ENCODE measurements at regions not wholly inside any gene's neighbourhood (a gene's known extent, or its start where the extent isn't known, plus 50 kb on each side); places are given as distances from the start of the nearest gene placed in this dataset.

GRCh38 chr3:13243586-13243985 is 170.4 kb upstream of the IQSEC1 start:
- intact Hi-C loops (cut with micrococcal nuclease): no loop called here
- H3K36me3 ChIP-seq (ENCODE audit: insufficient read depth, low read length): no peaks in the 10 kb centered on the region
- ChIA-PET POLR2A (ENCODE audit: partially characterized antibody) (no interaction called here), CTCF (ENCODE audit: partially characterized antibody) (no interaction called here)
- H3K27me3 ChIP-seq (ENCODE audit: insufficient read depth, low read length): no peaks in the 10 kb centered on the region
- Mint-ChIP-seq H3K4me1 (no peaks in the 10 kb centered on the region), H3K36me3 (no peaks in the 10 kb centered on the region), H3K4me3 (no peak overlapping the region), H3K27ac (no peak overlapping the region), H3K27me3 (no peaks in the 10 kb centered on the region), H3K9me3 (no peaks in the 10 kb centered on the region)
- H3K4me3 ChIP-seq (ENCODE audit: low read length in 2 of 2): no peak overlapping the region
- DNase-seq: no peak
- no peaks in the 10 kb centered on the region for H3K4me1 ChIP-seq (ENCODE audit: insufficient read depth, low read length)
- H3K9me3 ChIP-seq (ENCODE audit: control insufficient read depth in 1 of 2, low read length in 2 of 2): no peaks in the 10 kb centered on the region
- H3K27ac ChIP-seq (ENCODE audit: low read depth, low read length): no peak overlapping the region

- Histone ChIP-seq H3K27ac (ENCODE audit: low read depth, low read length) (no peak overlapping the region), H3K27me3 (ENCODE audit: insufficient read depth, low read length) (no peaks in the 10 kb centered on the region), H3K4me1 (ENCODE audit: insufficient read depth, low read length) (no peaks in the 10 kb centered on the region), H3K36me3 (ENCODE audit: insufficient read depth, low read length) (no peaks in the 10 kb centered on the region), H3K9me3 (ENCODE audit: control insufficient read depth in 1 of 2, low read length in 2 of 2) (no peaks in the 10 kb centered on the region), H3K4me3 (ENCODE audit: low read length in 2 of 2) (no peak overlapping the region)
- POLR2A ChIA-PET (ENCODE audit: partially characterized antibody): no interaction called here
- Mint-ChIP-seq H3K4me3 (no peak overlapping the region), H3K4me1 (no peaks in the 10 kb centered on the region), H3K27me3 (no peaks in the 10 kb centered on the region), H3K27ac (no peak overlapping the region), H3K9me3 (no peaks in the 10 kb centered on the region), H3K36me3 (no peaks in the 10 kb centered on the region)
- CTCF ChIA-PET (ENCODE audit: partially characterized antibody): no interaction called here
- DNase-seq: no peak
- intact Hi-C loops (cut with micrococcal nuclease): no loop called here
These were observed 169.1 kb upstream of the IQSEC1 start for GRCh38 chr3:13242364-13242737.

- Histone ChIP-seq H3K4me1 (ENCODE audit: insufficient read depth, low read length) (no peaks in the 10 kb centered on the region), H3K4me3 (ENCODE audit: low read length in 2 of 2) (no peak overlapping the region), H3K27me3 (ENCODE audit: insufficient read depth, low read length) (no peaks in the 10 kb centered on the region), H3K27ac (ENCODE audit: low read depth, low read length) (no peak overlapping the region), H3K9me3 (ENCODE audit: control insufficient read depth in 1 of 2, low read length in 2 of 2) (no peaks in the 10 kb centered on the region), H3K36me3 (ENCODE audit: insufficient read depth, low read length) (no peaks in the 10 kb centered on the region)
- DNase-seq: no peak
- Mint-ChIP-seq H3K27ac (no peak overlapping the region), H3K9me3 (no peaks in the 10 kb centered on the region), H3K4me3 (no peak overlapping the region), H3K27me3 (no peaks in the 10 kb centered on the region), H3K4me1 (no peaks in the 10 kb centered on the region), H3K36me3 (no peaks in the 10 kb centered on the region)
- ChIA-PET POLR2A (ENCODE audit: partially characterized antibody) (no interaction called here), CTCF (ENCODE audit: partially characterized antibody) (no interaction called here)
- intact Hi-C loops (cut with micrococcal nuclease): no loop called here
These were observed 168.6 kb upstream of the IQSEC1 start for GRCh38 chr3:13241621-13242363.

- H3K36me3 ChIP-seq (ENCODE audit: insufficient read depth, low read length): no peaks in the 10 kb centered on the region
- DNase-seq: no peak
- POLR2A ChIA-PET (ENCODE audit: partially characterized antibody): no interaction called here
- Mint-ChIP-seq H3K27me3 (no peaks in the 10 kb centered on the region), H3K9me3 (no peaks in the 10 kb centered on the region), H3K4me1 (peaks cover 0 to 4% (median 1%) of the 10 kb centered on the region in 4 donors), H3K27ac (no peak overlapping the region), H3K4me3 (no peak overlapping the region), H3K36me3 (no peaks in the 10 kb centered on the region)
- H3K27ac ChIP-seq (ENCODE audit: low read depth, low read length): no peak overlapping the region
- no peaks in the 10 kb centered on the region for H3K27me3 ChIP-seq (ENCODE audit: insufficient read depth, low read length)
- intact Hi-C loops (cut with micrococcal nuclease): no loop called here
- H3K9me3 ChIP-seq (ENCODE audit: control insufficient read depth in 1 of 2, low read length in 2 of 2): no peaks in the 10 kb centered on the region
- CTCF ChIA-PET (ENCODE audit: partially characterized antibody): no interaction called here
- peaks cover 4% of the 10 kb centered on the region for H3K4me1 ChIP-seq (ENCODE audit: insufficient read depth, low read length)
- H3K4me3 ChIP-seq (ENCODE audit: low read length in 2 of 2): no peak overlapping the region
These were observed 167.8 kb upstream of the IQSEC1 start for GRCh38 chr3:13240928-13241618.

GRCh38 chr3:13239467-13239760 is 166.2 kb upstream of the IQSEC1 start:
- no peak overlapping the region for H3K4me3 ChIP-seq (ENCODE audit: low read length in 2 of 2)
- H3K36me3 ChIP-seq (ENCODE audit: insufficient read depth, low read length): no peaks in the 10 kb centered on the region
- intact Hi-C loops (cut with micrococcal nuclease): no loop called here
- H3K4me1 ChIP-seq (ENCODE audit: insufficient read depth, low read length): peaks cover 21% of the 10 kb centered on the region
- H3K4me1 Mint-ChIP-seq: peaks cover 7 to 21% (median 17%) of the 10 kb centered on the region in 4 donors
- ChIA-PET CTCF (ENCODE audit: partially characterized antibody) (no interaction called here), POLR2A (ENCODE audit: partially characterized antibody) (no interaction called here)
- no peaks in the 10 kb centered on the region for H3K9me3 ChIP-seq (ENCODE audit: control insufficient read depth in 1 of 2, low read length in 2 of 2)
- DNase-seq: no peak
- no peak overlapping the region for H3K4me3 Mint-ChIP-seq
- H3K36me3 Mint-ChIP-seq: no peaks in the 10 kb centered on the region
- no peaks in the 10 kb centered on the region for H3K9me3 Mint-ChIP-seq
- no peaks in the 10 kb centered on the region for H3K27me3 ChIP-seq (ENCODE audit: insufficient read depth, low read length)
- H3K27ac Mint-ChIP-seq: peak overlapping the region in 1 of 7 donors; percentile 36
- H3K27ac ChIP-seq (ENCODE audit: low read depth, low read length): no peak overlapping the region
- H3K27me3 Mint-ChIP-seq: no peaks in the 10 kb centered on the region

- H3K27me3 ChIP-seq (ENCODE audit: insufficient read depth, low read length): no peaks in the 10 kb centered on the region
- H3K4me1 ChIP-seq (ENCODE audit: insufficient read depth, low read length): peaks cover 26% of the 10 kb centered on the region
- Mint-ChIP-seq H3K4me3 (no peak overlapping the region), H3K9me3 (no peaks in the 10 kb centered on the region), H3K36me3 (no peaks in the 10 kb centered on the region), H3K27ac (peak overlapping the region in 1 of 7 donors; percentile 53), H3K4me1 (peaks cover 13 to 26% (median 22%) of the 10 kb centered on the region in 4 donors), H3K27me3 (no peaks in the 10 kb centered on the region)
- intact Hi-C loops (cut with micrococcal nuclease): no loop called here
- no peak overlapping the region for H3K4me3 ChIP-seq (ENCODE audit: low read length in 2 of 2)
- no peak overlapping the region for H3K27ac ChIP-seq (ENCODE audit: low read depth, low read length)
- DNase-seq: no peak
- no peaks in the 10 kb centered on the region for H3K9me3 ChIP-seq (ENCODE audit: control insufficient read depth in 1 of 2, low read length in 2 of 2)
- ChIA-PET CTCF (ENCODE audit: partially characterized antibody) (no interaction called here), POLR2A (ENCODE audit: partially characterized antibody) (no interaction called here)
- no peaks in the 10 kb centered on the region for H3K36me3 ChIP-seq (ENCODE audit: insufficient read depth, low read length)
These were observed 165.6 kb upstream of the IQSEC1 start for GRCh38 chr3:13238687-13239466.

- H3K9me3 ChIP-seq (ENCODE audit: control insufficient read depth in 1 of 2, low read length in 2 of 2): no peaks in the 10 kb centered on the region
- H3K4me3 Mint-ChIP-seq: peak overlapping the region in 1 of 8 donors; percentile 45
- no peaks in the 10 kb centered on the region for H3K36me3 Mint-ChIP-seq
- H3K27ac Mint-ChIP-seq: no peak overlapping the region
- H3K4me1 ChIP-seq (ENCODE audit: insufficient read depth, low read length): peaks cover 32% of the 10 kb centered on the region
- H3K27me3 ChIP-seq (ENCODE audit: insufficient read depth, low read length): no peaks in the 10 kb centered on the region
- H3K9me3 Mint-ChIP-seq: no peaks in the 10 kb centered on the region
- H3K27ac ChIP-seq (ENCODE audit: low read depth, low read length): no peak overlapping the region
- POLR2A ChIA-PET (ENCODE audit: partially characterized antibody): no interaction called here
- CTCF ChIA-PET (ENCODE audit: partially characterized antibody): no interaction called here
- intact Hi-C loops (cut with micrococcal nuclease): no loop called here
- H3K4me1 Mint-ChIP-seq: peaks cover 16 to 34% (median 28%) of the 10 kb centered on the region in 4 donors
- no peak overlapping the region for H3K4me3 ChIP-seq (ENCODE audit: low read length in 2 of 2)
- no peaks in the 10 kb centered on the region for H3K27me3 Mint-ChIP-seq
- no peaks in the 10 kb centered on the region for H3K36me3 ChIP-seq (ENCODE audit: insufficient read depth, low read length)
- no peak for DNase-seq
These were observed 164.7 kb upstream of the IQSEC1 start for GRCh38 chr3:13237776-13238490.
